NCI-H460 (cell line): ENCODE measurements at regions not wholly inside any gene's neighbourhood (a gene's known extent, or its start where the extent isn't known, plus 50 kb on each side); places are given as distances from the start of the nearest gene placed in this dataset.

Experiments
- DNase-seq: peaks from one replicate; pipeline ENCODE4 v3.0.0-alpha.2; 2016; ENCODE audit warnings: low read depth; ENCODE audit errors: extremely low read depth

GRCh38 chr1:112312879-112313278, 83.1 kb upstream of the CTTNBP2NL start:
- no peak for DNase-seq

DNA sequence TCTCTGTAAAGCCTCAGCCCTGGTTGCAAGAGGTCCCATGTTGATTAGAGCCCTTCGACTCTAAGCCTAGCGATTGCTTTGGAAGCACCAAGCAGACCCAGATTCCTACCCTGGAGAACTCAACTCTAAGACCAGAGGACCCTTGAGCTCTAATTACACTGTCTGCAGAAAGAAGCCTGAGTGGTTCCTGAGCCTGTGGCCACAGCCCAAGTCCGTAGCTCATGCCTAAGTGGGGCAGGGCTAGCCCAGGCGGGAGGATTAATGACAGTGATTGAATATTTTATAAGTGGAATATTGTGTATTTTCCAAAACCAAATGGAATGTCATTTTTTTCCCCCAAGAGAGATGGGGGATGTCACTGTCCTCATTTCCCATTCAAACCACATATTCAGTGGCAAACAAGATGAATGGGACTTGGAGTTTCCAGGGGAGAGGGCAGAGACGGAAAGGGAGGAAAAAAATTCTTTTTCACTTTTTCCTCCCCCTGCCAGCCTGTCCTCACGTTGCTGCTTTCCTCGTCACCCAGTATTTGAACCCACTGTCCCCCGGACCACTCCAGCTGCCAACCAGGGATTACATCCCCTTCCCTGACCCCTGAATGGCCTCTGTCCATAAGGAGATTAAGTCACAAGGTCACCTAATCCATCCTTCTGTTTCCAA, 79.6 kb upstream of the CTTNBP2NL start:
- DNase-seq, result no peak

GRCh38 chr1:112317140-112317539, 78.9 kb upstream of the CTTNBP2NL start:
- DNase-seq, result no peak

DNA sequence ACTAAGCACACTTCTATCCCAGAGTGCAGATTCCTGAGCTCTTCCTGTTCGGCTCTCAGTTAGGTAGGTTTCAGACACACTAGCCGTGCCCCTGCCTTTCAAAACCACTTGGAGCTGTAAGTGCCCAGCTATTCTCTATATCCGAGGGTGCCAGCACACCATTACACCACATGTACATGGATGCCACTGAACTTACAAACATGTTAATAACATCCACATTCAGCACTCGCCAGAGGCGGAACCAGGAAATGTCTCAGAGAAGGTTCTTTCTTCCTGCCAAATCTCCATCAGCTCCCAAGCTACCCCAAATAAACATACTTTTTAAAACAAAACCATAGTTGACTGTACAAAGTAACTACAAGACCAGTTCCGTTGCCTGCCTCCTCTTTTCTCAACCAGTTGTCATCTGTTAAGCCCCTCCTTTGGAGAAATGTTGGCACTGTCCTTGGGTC, 78.4 kb upstream of the CTTNBP2NL start:
- DNase-seq, result no peak

GRCh38 chr1:112318263-112318662, 77.8 kb upstream of the CTTNBP2NL start:
- DNase-seq, result no peak

GRCh38 chr1:112318698-112319370, 77.2 kb upstream of the CTTNBP2NL start:
- DNase-seq, result peak; percentile 4

GRCh38 chr1:112319371-112320040, 76.5 kb upstream of the CTTNBP2NL start:
- DNase-seq, result no peak

DNA sequence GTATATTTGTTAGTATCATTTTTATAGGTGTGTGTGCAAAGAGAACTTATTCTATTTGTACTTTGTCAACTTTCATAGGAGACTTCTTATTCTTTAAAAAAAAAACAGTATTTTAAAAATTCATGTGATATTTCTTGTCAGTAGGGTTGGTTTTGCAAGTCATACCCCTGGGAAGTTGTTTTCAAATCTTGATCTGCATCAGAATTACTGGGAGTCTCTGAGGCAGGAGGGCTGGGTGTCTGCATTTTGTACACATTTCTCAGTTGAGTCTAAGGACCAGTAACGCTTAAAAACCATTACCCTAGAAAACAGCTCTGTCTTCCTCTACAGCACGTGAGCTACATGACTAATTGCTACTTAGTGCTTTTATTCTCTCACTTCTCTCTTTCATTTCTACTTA, 76.0 kb upstream of the CTTNBP2NL start:
- DNase-seq, result no peak

- DNase-seq, result no peak
Measured at GRCh38 chr1:112322018-112322417, 74.0 kb upstream of the CTTNBP2NL start.

DNA sequence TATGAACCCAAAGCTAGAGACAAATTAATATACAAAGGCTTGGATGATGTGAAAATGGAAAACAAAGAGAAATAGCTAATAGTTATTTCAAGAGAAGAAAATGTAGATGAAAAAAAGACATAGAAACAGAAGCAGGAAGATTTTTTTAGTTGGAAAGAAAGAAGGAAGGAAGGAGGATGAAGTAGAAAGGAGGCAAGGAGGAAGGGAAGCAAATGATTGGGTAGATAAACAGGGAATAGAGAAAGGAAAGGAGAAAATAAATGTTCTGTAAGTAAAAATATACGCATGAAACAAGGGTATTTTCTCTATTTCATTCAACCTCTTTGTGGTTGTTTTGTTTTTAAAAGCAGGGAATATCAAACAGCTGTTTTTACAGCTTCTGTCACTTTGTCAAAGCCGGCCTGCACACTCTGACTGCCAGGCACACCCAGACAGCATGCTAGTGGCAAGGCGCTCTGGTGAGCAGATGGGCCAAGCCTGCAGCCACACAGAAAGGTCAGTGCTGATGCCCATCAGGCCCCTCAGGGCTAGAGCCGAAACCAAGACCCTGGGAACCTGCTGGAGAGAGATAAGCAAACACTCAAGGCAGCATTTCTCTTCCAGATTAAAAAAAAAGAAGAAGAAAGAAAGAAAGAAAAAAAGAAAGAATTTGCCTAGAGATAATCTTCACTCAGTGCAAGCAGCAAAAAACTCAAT, 72.9 kb upstream of the CTTNBP2NL start:
- DNase-seq, result no peak

- DNase-seq, result no peak
Measured at GRCh38 chr1:112325504-112325903, 70.5 kb upstream of the CTTNBP2NL start.

GRCh38 chr1:112328600-112328999, 67.4 kb upstream of the CTTNBP2NL start:
- no peak for DNase-seq

- no peak for DNase-seq
Measured at GRCh38 chr1:112332176-112333150, 63.6 kb upstream of the CTTNBP2NL start.

- DNase-seq, result no peak
Measured at GRCh38 chr1:112335351-112335750, 60.7 kb upstream of the CTTNBP2NL start.

GRCh38 chr1:112337028-112337531, 58.9 kb upstream of the CTTNBP2NL start:
- peak; percentile 29 for DNase-seq

DNA sequence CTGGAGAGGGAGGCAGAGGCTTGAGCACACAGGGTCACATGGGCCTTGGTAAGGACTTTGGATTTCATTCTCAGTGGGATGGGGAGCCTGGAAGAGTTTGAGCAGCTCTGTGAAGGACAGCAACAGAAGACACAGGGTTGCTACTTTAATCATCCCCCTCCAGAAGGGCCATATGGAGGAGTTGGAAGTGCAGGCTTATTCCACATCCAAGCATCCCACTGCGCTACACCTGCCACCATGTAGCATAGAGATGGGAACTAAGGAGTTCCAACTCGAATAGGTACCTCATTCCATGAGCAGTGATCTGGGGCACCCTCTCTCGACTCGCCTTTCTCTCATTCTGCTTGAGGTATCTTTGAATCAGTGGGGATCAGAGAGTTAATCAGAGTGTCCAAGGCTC, 54.0 kb upstream of the CTTNBP2NL start:
- DNase-seq, result no peak

- DNase-seq, result no peak
Measured at GRCh38 chr1:112342558-112342957, 53.5 kb upstream of the CTTNBP2NL start.

DNA sequence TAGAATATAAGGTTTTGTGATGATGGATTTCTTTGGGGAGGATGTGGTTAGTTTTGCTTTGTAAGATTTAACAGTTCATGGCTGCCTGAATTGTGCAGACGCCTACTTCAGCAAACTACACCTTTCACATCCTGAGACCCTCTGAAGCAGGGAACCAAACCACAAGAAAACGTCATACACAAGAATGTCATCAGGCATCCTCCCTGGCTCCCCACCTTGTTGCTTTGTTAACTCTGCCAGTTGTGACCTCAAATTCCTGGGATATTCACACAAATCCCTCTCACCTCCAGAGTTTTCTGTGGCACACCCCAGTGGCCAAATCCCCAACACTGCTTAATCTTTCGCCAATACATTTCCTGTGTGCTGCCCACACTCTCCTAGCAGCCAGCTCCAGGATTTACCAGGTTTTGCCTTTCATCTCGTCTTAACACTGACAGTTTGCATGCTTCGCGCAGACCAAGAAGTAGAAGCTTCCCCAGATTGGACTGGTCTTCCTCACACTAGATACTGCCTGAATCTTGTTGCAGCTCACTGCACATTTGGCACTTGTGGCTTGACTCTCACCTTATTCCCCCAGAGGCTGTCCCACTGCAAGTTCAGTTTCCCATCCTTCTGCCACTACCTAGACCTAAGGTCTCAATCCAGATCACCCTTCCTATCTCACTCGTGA, 51.1 kb upstream of the CTTNBP2NL start:
- no peak for DNase-seq
